ENCODE measurements at regions not wholly inside any gene's neighbourhood (a gene's known extent, or its start where the extent isn't known, plus 50 kb on each side); places are given as distances from the start of the nearest gene placed in this dataset.

- no peak for TF ChIP-seq CTCF (conservative IDR thresholded peaks at IDR 0.05)
- no peak overlapping the region for H3K27ac ChIP-seq
These were observed 1161.1 kb downstream of the BRD1 start for GRCh38 chr22:48666620-48667019.

- H3K27ac ChIP-seq = no peak overlapping the region
- TF ChIP-seq CTCF (conservative IDR thresholded peaks at IDR 0.05) = no peak
These were observed 1162.2 kb downstream of the BRD1 start for GRCh38 chr22:48665311-48665995.

GRCh38 chr22:48664586-48664985, 1163.1 kb downstream of the BRD1 start:
- no peak; the same call in 1 of the 2 replicates for TF ChIP-seq CTCF (conservative IDR thresholded peaks at IDR 0.05)

GRCh38 chr22:48663297-48663696, 1164.4 kb downstream of the BRD1 start:
- no peak overlapping the region for H3K27ac ChIP-seq
- peak; percentile 43; the same call in 1 of the 2 replicates for TF ChIP-seq CTCF (conservative IDR thresholded peaks at IDR 0.05)

More at GRCh38 chr22:48664586-48664985, 1163.1 kb downstream of the BRD1 start:
- H3K27ac ChIP-seq = no peak overlapping the region

- no peak overlapping the region for H3K27ac ChIP-seq
- no peak for TF ChIP-seq CTCF (conservative IDR thresholded peaks at IDR 0.05)
These were observed 1165.1 kb downstream of the BRD1 start for GRCh38 chr22:48662476-48663135.

GRCh38 chr22:48661984-48662383, 1165.7 kb downstream of the BRD1 start:
- H3K27ac ChIP-seq = no peak overlapping the region
- TF ChIP-seq CTCF (conservative IDR thresholded peaks at IDR 0.05) = no peak

GRCh38 chr22:48660790-48661740, 1166.6 kb downstream of the BRD1 start:
- no peak overlapping the region for H3K27ac ChIP-seq
- no peak for TF ChIP-seq CTCF (conservative IDR thresholded peaks at IDR 0.05)

All from VCaP (cell line).